DOHH2 (cell line): ENCODE measurements at regions not wholly inside any gene's neighbourhood (a gene's known extent, or its start where the extent isn't known, plus 50 kb on each side); places are given as distances from the start of the nearest gene placed in this dataset.

Experiments
- EZH2phosphoT487 ChIP-seq: fragments of 200-600 bp; sonication (generic); IDR thresholded peaks from 2 replicates; pipeline ENCODE4 v1.6.1; 2017; ENCODE audit warnings: borderline replicate concordance, mild to moderate bottlenecking, antibody characterized with exemption, low read length, moderate library complexity, mixed read lengths
- TF ChIP-seq, protein P1 (sequence below): fragments of 200-600 bp; sonication (generic); IDR thresholded peaks from one replicate; pipeline ENCODE4 v1.5.1; 2014; ENCODE audit warnings: antibody characterized with exemption, mild to moderate bottlenecking, low read depth, low read length; ENCODE audit not compliant: poor library complexity, severe bottlenecking

DNA sequence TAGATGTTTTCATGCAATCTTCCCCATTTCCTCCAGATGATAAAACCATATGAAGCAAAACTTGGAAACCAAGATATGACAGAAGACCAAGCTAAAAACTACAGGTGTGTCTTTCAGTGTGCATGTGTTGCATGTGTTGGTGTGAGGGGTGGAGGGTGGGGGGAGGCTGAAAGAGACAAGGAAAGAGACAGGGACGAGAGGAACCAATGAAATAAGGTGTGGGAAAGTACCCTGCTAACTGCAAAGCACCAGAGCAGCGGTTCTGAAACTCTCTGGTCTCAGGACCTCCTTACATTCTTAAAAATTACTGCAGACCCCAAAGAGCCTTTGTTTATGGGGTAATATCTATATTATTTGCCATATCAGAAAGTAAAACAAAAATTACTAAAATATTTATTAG lies 87.4 kb upstream of the HIVEP3 start:
- TF ChIP-seq, protein P1, sequence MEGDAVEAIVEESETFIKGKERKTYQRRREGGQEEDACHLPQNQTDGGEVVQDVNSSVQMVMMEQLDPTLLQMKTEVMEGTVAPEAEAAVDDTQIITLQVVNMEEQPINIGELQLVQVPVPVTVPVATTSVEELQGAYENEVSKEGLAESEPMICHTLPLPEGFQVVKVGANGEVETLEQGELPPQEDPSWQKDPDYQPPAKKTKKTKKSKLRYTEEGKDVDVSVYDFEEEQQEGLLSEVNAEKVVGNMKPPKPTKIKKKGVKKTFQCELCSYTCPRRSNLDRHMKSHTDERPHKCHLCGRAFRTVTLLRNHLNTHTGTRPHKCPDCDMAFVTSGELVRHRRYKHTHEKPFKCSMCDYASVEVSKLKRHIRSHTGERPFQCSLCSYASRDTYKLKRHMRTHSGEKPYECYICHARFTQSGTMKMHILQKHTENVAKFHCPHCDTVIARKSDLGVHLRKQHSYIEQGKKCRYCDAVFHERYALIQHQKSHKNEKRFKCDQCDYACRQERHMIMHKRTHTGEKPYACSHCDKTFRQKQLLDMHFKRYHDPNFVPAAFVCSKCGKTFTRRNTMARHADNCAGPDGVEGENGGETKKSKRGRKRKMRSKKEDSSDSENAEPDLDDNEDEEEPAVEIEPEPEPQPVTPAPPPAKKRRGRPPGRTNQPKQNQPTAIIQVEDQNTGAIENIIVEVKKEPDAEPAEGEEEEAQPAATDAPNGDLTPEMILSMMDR, result no peak
- no peak for TF ChIP-seq EZH2phosphoT487
